ENCODE measurements at regions not wholly inside any gene's neighbourhood (a gene's known extent, or its start where the extent isn't known, plus 50 kb on each side); places are given as distances from the start of the nearest gene placed in this dataset.
A peak's percentile ranks its signal among the peaks of the same experiment; 100 is the strongest.

DNA sequence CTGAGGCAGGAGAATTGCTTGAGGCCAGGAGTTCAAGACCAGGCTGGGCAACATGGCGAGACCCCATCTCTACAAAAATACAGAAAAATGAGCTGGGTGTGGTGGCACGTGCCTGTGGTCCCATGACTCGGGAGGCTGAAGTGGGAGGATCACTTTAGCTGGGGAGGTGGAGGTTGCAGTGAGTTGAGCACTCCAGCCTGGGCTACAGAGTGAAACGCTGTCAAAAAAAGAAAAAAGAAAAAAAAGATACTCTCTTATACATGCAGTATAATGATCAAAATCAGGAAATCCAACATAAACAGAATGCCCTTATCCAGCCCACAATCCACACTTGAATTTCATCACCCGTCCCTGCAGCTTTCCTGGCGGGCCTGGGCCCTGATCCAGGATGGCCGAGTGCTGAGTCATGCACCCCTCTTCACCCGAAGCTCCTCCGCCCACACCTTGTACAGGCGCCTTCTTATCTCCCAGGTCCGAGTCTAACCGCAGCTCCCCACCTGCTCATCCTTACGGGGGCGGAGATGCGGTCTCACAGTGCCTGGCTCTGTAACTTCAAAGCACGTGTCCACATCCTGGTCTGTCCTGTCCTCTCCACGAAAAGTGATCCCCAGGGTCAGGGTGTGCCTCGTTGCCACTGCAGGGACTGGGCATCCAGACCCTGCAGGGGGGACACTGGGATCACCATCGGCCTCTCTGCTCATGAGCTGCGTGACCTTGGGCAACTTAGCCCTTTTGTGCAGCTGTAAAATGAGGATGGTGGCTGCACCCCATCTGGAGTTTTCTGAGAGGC lies 120.2 kb upstream of the SLC45A1 start (continued):
- TF ChIP-seq, protein P1, sequence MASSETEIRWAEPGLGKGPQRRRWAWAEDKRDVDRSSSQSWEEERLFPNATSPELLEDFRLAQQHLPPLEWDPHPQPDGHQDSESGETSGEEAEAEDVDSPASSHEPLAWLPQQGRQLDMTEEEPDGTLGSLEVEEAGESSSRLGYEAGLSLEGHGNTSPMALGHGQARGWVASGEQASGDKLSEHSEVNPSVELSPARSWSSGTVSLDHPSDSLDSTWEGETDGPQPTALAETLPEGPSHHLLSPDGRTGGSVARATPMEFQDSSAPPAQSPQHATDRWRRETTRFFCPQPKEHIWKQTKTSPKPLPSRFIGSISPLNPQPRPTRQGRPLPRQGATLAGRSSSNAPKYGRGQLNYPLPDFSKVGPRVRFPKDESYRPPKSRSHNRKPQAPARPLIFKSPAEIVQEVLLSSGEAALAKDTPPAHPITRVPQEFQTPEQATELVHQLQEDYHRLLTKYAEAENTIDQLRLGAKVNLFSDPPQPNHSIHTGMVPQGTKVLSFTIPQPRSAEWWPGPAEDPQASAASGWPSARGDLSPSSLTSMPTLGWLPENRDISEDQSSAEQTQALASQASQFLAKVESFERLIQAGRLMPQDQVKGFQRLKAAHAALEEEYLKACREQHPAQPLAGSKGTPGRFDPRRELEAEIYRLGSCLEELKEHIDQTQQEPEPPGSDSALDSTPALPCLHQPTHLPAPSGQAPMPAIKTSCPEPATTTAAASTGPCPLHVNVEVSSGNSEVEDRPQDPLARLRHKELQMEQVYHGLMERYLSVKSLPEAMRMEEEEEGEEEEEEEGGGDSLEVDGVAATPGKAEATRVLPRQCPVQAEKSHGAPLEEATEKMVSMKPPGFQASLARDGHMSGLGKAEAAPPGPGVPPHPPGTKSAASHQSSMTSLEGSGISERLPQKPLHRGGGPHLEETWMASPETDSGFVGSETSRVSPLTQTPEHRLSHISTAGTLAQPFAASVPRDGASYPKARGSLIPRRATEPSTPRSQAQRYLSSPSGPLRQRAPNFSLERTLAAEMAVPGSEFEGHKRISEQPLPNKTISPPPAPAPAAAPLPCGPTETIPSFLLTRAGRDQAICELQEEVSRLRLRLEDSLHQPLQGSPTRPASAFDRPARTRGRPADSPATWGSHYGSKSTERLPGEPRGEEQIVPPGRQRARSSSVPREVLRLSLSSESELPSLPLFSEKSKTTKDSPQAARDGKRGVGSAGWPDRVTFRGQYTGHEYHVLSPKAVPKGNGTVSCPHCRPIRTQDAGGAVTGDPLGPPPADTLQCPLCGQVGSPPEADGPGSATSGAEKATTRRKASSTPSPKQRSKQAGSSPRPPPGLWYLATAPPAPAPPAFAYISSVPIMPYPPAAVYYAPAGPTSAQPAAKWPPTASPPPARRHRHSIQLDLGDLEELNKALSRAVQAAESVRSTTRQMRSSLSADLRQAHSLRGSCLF (CRISPR knock-in tag; IDR thresholded peaks at IDR 0.05; ENCODE audit: borderline replicate concordance): no peak
- peak; percentile 67 for TF ChIP-seq ESRRA (CRISPR knock-in tag; IDR thresholded peaks at IDR 0.05; ENCODE audit: low read depth)
- TF ChIP-seq FOXO1 (CRISPR knock-in tag; IDR thresholded peaks at IDR 0.05): peak; percentile 72; the same call in 1 of the 2 replicates
- no peak for TF ChIP-seq SSRP1 (CRISPR knock-in tag; IDR thresholded peaks at IDR 0.05)
- 0 out of 2 replicates have a peak, but pooled peaks have one; percentile 18 for TF ChIP-seq TSC22D2 (CRISPR knock-in tag; IDR thresholded peaks at IDR 0.05; ENCODE audit: borderline replicate concordance)
- TF ChIP-seq GATAD2A (CRISPR knock-in tag; IDR thresholded peaks at IDR 0.05): peak; percentile 96
- peak; percentile 49; the same call in 1 of the 2 replicates for TF ChIP-seq CCDC6 (CRISPR knock-in tag; IDR thresholded peaks at IDR 0.05)
- peak; percentile 34; the same call in 1 of the 2 replicates for TF ChIP-seq TARDBP (CRISPR knock-in tag; IDR thresholded peaks at IDR 0.05)
- TF ChIP-seq ZNF121 (CRISPR knock-in tag; IDR thresholded peaks at IDR 0.05): peak; percentile 65; the same call in 1 of the 2 replicates
- TF ChIP-seq JUND (CRISPR knock-in tag; IDR thresholded peaks at IDR 0.05): peak; percentile 80
- TF ChIP-seq ZNF383 (CRISPR knock-in tag; IDR thresholded peaks at IDR 0.05; ENCODE audit: borderline replicate concordance): no peak
- TF ChIP-seq, protein P2, sequence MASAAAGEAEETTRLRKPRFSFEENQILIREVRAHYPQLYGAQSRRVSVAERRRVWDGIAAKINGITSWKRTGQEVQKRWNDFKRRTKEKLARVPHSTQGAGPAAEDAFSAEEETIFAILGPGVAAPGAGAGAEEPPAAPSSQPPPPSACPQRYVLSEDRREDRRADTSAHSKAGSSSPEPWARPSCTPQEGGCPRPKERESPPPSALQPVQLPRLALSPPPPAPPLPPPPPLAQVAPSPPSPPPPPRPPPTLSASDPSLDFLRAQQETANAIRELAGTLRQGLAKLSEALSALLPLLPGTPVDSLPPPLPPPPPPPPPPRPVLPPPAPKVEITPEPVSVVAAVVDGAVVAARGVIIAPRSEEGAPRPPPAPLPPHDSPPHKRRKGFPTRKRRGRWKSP (CRISPR knock-in tag; IDR thresholded peaks at IDR 0.05): peak; percentile 68; the same call in 1 of the 2 replicates
- no peak for TF ChIP-seq NKX3-1 (CRISPR knock-in tag; IDR thresholded peaks at IDR 0.05)
- 0 out of 2 replicates have a peak, but pooled peaks have one; percentile 24 for TF ChIP-seq ZNF644 (CRISPR knock-in tag; IDR thresholded peaks at IDR 0.05; ENCODE audit: low read depth)
- TF ChIP-seq, protein P3, sequence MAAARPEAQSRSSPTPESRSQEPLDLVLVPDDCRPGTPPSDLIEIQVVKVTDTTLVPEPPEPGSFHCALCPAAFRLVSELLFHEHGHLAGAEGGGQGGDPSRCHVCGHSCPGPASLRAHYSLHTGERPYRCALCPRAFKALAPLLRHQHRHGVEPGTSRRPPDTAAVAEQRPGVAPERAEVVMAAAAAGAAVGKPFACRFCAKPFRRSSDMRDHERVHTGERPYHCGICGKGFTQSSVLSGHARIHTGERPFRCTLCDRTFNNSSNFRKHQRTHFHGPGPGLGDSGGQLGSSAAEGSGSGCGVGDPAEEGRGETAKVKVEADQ (CRISPR knock-in tag; IDR thresholded peaks at IDR 0.05; ENCODE audit: borderline replicate concordance): no peak
- TF ChIP-seq ZBTB1 (CRISPR knock-in tag; IDR thresholded peaks at IDR 0.05; ENCODE audit: borderline replicate concordance): no peak
- no peak for TF ChIP-seq KMT2A (CRISPR knock-in tag; IDR thresholded peaks at IDR 0.05)
- TF ChIP-seq RFXANK (CRISPR knock-in tag; IDR thresholded peaks at IDR 0.05): 0 out of 2 replicates have a peak, but pooled peaks have one; percentile 29
- TF ChIP-seq SOX13 (IDR thresholded peaks at IDR 0.05): peak; percentile 64; the same call in 1 of the 2 replicates
- peak in 1 of 2 experiments; percentile 69; a peak in 2 of 4 replicates for TF ChIP-seq SOX13 (CRISPR knock-in tag; conservative IDR thresholded peaks at IDR 0.05 in 1 of 2, IDR thresholded peaks at IDR 0.05 in 1 of 2)
